VCaP (cell line): ENCODE measurements at regions not wholly inside any gene's neighbourhood (a gene's known extent, or its start where the extent isn't known, plus 50 kb on each side); places are given as distances from the start of the nearest gene placed in this dataset.

Source experiments
- H3K27ac ChIP-seq: fragments of 450-650 bp; 2 replicates; pipeline ENCODE4 v1.5.1; 2017
- CTCF ChIP-seq: fragments of 450-650 bp; conservative IDR thresholded peaks from 2 replicates; pipeline ENCODE4 v1.5.1; 2017; ENCODE audit warnings: mild to moderate bottlenecking, moderate library complexity

GRCh38 chr5:145574889-145575573, 260.1 kb downstream of the PRELID2 start:
- no peak for TF ChIP-seq CTCF
- no peak overlapping the region for H3K27ac ChIP-seq

GRCh38 chr5:145568581-145568980, 266.6 kb downstream of the PRELID2 start:
- TF ChIP-seq CTCF: no peak
- no peak overlapping the region for H3K27ac ChIP-seq

GRCh38 chr5:145562931-145563330, 272.2 kb downstream of the PRELID2 start:
- TF ChIP-seq CTCF: no peak
- no peak overlapping the region for H3K27ac ChIP-seq

- no peak overlapping the region for H3K27ac ChIP-seq
- TF ChIP-seq CTCF: no peak
These were observed 276.9 kb downstream of the PRELID2 start for GRCh38 chr5:145558288-145558687.

- no peak overlapping the region for H3K27ac ChIP-seq
- TF ChIP-seq CTCF: no peak
These were observed 277.8 kb downstream of the PRELID2 start for GRCh38 chr5:145557345-145557744.

- no peak overlapping the region for H3K27ac ChIP-seq
- TF ChIP-seq CTCF: no peak
These were observed 280.7 kb downstream of the PRELID2 start for GRCh38 chr5:145554399-145554798.

GRCh38 chr5:145553177-145553576, 282.0 kb downstream of the PRELID2 start:
- H3K27ac ChIP-seq: no peak overlapping the region

More at GRCh38 chr5:145553177-145553576, 282.0 kb downstream of the PRELID2 start:
- no peak for TF ChIP-seq CTCF
